CD4-positive, alpha-beta T cell treated with Interleukin-6 for 4 hours (primary cell): ENCODE measurements at regions not wholly inside any gene's neighbourhood (a gene's known extent, or its start where the extent isn't known, plus 50 kb on each side); places are given as distances from the start of the nearest gene placed in this dataset.
"Not testable (repeated sequence)": the region's sequence is repeated elsewhere in the genome, so short reads cannot be mapped to it uniquely, and the experiment has no call there.

ENCODE experiments used
- DNase-seq: peaks from one replicate; pipeline ENCODE4 v3.0.0-alpha.2; 2020; ENCODE audit warnings: mixed read lengths

DNA sequence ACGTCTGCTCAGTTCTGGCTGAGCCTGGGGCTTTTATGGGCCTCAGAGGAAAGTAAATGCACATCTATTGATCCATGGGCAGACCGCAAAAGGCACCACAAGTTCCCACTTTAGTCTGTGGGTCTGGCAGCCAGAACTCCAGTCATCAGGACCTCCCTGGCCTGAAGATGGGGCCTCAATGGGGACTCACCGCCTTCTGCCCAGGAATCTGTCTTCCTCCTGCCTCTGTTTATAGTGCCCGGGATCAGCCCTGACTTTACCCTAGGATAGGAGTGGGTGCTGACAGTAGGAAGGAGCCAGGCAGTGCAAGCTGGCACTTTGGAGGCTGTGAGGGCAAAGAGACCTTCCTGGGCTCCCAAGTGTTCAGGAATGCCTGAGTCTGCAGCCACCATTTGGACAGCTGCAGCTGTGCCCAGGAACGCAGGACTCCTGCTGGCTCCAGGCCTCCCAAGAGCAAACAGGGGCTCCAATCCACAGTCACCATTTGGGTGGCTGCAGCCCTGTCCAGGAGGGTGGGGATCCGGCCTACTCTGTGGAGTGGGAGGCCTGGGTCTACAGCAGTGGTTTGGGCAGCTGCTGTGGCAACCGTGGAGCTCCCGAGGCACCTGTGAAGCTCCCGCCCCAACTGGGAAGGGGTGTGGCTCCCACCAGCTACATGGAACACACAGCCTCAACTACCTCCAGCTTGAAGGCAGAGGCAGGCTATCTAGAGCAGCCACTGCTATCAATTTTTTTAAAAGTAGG is 1440.9 kb upstream of the ADGRL3 start:
- DNase-seq, result no peak

DNA sequence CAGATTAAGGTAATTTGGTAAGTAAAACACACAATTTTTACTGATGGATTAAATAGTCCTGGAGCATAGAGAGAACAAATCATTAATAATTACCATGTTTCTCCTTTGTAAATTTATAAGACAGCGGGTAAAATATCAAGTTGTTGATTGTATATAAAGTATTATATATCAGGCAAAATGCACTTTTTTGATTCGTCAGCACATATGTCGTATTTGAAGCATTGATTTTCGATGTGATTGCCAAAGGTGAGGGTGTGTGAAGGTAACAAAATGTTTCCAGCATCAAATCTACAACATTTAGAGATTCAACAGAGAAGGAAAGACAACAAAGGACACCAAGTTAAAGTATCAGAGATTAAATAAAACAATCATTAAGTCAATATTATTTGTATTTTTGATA is 1437.8 kb upstream of the ADGRL3 start:
- no peak for DNase-seq

GRCh38 chr4:59770601-59771264 is 1429.4 kb upstream of the ADGRL3 start:
- DNase-seq, result no peak

- DNase-seq, result no peak
Observed at GRCh38 chr4:59772641-59773139, 1427.4 kb upstream of the ADGRL3 start.

DNA sequence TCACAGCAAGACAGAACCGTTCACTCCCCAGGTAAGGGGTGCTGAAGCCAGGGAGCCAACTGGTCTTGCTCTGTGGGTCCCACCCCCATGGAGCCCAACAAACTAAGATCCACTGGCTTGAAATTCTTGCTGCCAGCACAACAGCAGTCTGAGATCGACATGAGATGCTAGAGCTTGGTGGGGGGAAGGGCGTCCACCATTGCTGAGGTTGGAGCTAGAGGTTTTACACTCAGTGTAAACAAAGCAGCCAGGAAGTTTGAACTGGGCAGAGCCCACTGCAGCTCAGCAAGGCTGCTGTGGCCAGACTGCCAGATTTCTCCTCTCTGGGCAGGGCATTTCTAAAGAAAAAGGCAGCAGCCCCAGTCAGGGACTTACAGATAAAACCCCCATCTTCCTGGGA is 1419.9 kb upstream of the ADGRL3 start:
- DNase-seq, result not testable (repeated sequence)

GRCh38 chr4:59805176-59805575 is 1395.0 kb upstream of the ADGRL3 start:
- no peak for DNase-seq

DNA sequence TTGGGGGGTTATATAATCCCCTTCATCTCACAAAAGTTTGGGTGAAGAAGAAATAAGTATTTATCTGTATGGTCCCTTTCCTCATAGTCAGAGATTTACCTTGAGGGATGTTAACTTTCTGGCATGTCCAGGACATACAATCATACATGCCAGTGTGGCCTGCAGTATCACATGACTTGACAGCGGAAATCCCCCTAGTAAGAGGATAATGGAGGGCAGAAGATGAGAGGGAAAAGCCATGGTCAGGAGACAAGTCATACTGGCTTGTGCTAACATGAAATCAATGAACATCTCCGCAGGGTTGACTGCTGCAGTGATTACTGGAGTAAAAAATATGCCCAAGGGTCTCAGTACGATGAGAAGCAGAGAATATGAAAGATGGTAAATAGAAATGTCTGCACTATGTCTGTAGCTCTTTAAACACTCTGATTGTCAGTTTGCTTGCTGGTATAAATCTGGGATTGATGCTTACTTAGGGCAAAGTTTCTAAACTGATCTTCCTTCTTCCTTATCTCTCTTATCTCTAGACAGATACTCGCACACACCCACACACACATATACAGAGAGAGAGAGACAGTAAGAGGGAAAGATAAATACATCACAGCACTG is 1385.6 kb upstream of the ADGRL3 start:
- DNase-seq, result no peak

DNA sequence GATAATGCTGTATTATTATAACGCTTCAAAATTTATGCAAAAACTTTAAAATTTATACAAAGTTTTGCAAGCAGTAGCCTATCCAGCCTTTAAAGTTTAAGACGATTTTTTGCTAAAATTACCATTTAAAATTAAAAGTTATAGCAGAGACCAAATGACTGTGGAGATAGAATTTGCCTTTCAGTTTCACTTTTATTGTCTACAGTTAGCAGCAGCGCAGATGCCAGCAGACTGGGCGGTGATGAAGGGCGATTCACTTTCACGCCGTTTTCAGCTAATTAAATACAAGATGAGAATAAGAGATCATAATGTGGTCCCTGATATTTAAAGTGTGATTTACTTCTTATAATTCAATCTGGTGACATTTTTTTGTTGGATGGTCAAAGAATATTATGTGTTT is 1381.5 kb upstream of the ADGRL3 start:
- DNase-seq, result no peak

DNA sequence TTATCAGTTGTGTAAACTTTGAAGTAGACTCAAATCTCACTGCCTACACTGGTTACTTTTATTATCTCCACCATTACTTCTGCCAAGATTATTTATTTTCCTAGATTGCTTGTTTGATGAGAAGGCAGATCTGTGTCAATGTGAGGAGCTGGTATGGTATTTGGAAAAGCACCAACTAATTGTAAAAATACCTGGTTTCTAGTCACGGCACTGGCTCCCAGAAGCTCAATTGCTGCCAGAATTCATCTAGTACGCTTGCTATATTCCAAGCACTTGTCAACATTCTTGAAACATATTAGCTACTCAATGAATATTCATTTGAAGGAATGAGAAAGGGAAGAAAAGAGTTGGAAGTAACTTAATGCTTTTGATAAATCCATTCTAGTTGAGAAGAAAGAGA is 1376.8 kb upstream of the ADGRL3 start:
- no peak for DNase-seq

DNA sequence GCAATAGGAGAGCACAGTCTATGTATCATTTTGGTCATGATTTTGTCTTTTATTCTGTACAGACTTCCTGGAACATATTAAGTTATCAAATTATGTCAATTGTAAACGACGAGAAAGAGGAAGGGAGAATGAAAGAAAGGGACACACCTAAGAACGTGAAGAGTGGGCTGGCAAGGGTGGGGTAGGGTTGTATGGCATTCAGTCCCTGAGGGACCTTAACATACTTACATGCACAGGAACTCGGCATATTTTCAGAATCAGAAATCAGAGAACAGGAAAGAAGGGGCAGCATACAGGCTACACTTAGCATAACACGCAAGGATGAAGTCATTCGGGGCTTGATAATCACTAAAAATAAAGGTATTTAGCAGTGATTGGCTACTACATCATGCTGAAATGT is 1375.0 kb upstream of the ADGRL3 start:
- DNase-seq, result no peak

- DNase-seq, result no peak
Observed at GRCh38 chr4:59831746-59832145, 1368.4 kb upstream of the ADGRL3 start.

- DNase-seq, result no peak
Observed at GRCh38 chr4:59834943-59835342, 1365.2 kb upstream of the ADGRL3 start.

DNA sequence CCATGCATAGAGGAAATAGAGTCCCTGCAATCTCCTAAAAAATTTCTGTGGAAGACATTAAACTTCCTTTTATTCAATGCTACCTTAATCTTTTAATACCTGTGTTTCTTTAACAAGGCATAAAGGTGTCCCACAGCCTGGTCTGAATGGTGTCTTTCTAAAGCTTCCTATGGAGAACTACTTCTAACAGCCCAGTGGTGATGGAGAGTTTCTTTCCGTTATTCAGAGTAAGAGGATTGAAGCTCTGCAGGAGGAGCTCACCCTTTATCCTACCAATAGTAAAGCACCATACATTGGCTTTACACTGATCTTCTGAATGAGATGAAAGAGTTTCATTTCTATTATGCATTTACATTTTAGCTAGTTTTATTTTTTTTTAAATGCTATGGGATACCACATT is 1362.4 kb upstream of the ADGRL3 start:
- no peak for DNase-seq

GRCh38 chr4:59838236-59838635 is 1361.9 kb upstream of the ADGRL3 start:
- DNase-seq, result no peak

- no peak for DNase-seq
Observed at GRCh38 chr4:59841698-59842097, 1358.4 kb upstream of the ADGRL3 start.

DNA sequence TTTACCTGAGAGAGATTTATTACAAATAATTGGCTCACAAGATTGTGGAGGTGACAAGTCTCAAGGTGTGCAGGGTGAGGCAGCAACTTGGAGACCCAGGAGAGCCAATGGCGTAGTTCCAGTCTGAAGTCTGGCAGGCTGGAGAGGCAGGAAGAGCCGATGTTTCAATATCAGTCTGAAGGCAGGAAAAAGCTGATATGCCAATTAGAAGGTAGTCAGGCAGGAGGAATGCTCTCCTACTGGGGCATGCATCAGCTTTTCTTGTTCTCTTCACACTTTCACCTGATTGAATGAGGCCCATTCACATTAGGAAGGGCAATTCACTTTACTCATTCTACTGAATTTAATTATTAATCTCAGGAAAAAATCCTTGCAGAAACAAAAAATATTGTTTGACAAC is 1351.7 kb upstream of the ADGRL3 start:
- no peak for DNase-seq

- no peak for DNase-seq
Observed at GRCh38 chr4:59855630-59856352, 1344.3 kb upstream of the ADGRL3 start.

GRCh38 chr4:59869056-59869455 is 1331.1 kb upstream of the ADGRL3 start:
- DNase-seq, result no peak

GRCh38 chr4:59869559-59869958 is 1330.6 kb upstream of the ADGRL3 start:
- no peak for DNase-seq

GRCh38 chr4:59881632-59882031 is 1318.5 kb upstream of the ADGRL3 start:
- DNase-seq, result no peak

DNA sequence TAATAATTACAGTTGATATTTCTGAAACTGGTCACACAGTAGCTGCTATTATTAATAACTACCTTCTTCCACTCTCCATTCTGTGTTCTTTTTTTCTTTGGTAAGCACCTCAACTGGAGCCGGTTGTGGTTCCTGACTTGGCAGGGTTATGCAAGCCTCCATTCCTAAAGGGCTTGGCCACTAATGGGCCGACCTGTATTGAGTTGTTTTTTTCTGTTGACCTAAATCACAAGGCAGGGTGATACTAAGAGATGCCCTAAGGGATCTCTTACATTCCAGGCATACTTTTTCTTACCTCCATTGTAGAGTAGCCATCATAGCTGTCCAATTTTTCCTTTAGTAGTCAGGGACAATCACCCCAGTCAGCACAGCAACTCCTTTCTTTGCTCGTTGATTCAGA is 1295.8 kb upstream of the ADGRL3 start:
- DNase-seq, result no peak

DNA sequence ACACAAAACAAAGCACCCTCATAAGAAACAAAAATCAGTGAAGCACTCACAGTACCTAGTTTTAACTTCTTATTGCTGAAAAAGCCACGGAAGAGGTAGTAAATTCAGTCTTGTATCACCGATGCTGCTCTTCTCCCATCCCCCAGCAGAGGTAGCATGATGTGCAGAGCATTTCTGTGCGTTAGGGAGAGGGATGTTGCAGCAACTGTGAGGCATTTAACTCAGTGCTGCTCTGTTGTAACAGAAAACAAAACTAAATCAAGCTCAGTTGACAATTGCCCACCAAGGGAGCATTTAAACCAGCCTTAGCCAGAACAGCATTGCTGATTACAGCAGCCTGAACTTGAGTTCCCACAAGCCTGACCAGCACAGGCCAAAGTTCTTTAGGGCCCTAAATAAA is 1279.7 kb upstream of the ADGRL3 start:
- no peak for DNase-seq

- DNase-seq, result no peak
Observed at GRCh38 chr4:59925290-59925689, 1274.8 kb upstream of the ADGRL3 start.
